Body of pancreas (tissue), 4 donors: ENCODE measurements at regions not wholly inside any gene's neighbourhood (a gene's known extent, or its start where the extent isn't known, plus 50 kb on each side); places are given as distances from the start of the nearest gene placed in this dataset.

Experiments used
- ATAC-seq: fragments of 150-250 bp; one replicate; pipeline ENCODE4 v1.9.1; 2016
- DNase-seq, 4 donors: peaks; one replicate each; pipeline ENCODE4 v3.0.0-alpha.2; 2019
- H3K27ac ChIP-seq, 4 donors: fragments of 200-600 bp; sonication (generic); 1 replicate in 3 of 4; 2 replicates in 1 of 4; pipeline versions ENCODE4 v1.5.1 to v1.6.1; 2016 to 2019; ENCODE audit warnings: mild to moderate bottlenecking in 1 of 4, mixed read lengths in 1 of 4, moderate library complexity in 1 of 4
- H3K27me3 ChIP-seq, 2 donors: fragments of 200-600 bp; sonication (generic); one replicate each; pipeline ENCODE4 v1.6.0; 2016; ENCODE audit warnings: mild to moderate bottlenecking in 1 of 2
- H3K36me3 ChIP-seq, 2 donors: fragments of 200-600 bp; sonication (generic); replicated peaks in 1 of 2; 2 replicates each; pipeline ENCODE4 v1.5.1; 2016; ENCODE audit warnings: low read depth in 2 of 2; ENCODE audit not compliant: insufficient read depth in 1 of 2
- H3K4me1 ChIP-seq: fragments of 200-600 bp; sonication (generic); one replicate; pipeline ENCODE4 v1.6.0; 2016
- H3K4me3 ChIP-seq, 2 donors: fragments of 200-600 bp; sonication (generic); 1 replicate in 1 of 2; 2 replicates in 1 of 2; pipeline ENCODE4 v1.5.1; 2016 to 2019
- H3K9me3 ChIP-seq, 3 donors: fragments of 200-600 bp; sonication (generic); 1 replicate in 2 of 3; 2 replicates in 1 of 3; pipeline ENCODE4 v1.5.1; 2016
- POLR2A ChIP-seq, 3 donors: fragments of 450-650 bp; IDR thresholded peaks; one replicate each; pipeline ENCODE4 v1.6.1; 2016; ENCODE audit warnings: antibody characterized with exemption in 3 of 3, mild to moderate bottlenecking in 2 of 3
- WGBS, 2 donors: methylation state at CpG; one replicate each; pipeline ENCODE4 v1.1.5; 2017; 5-methylcytosine and 5-hydroxymethylcytosine counted together
- intact Hi-C: fragments of 100-400 bp; cut with DNase I; formaldehyde crosslinking; loops from one replicate; pipeline ENCODE4 v1.15.1; 2023
- TF ChIP-seq, protein P1 (sequence below), 7 experiments: fragments of 450-650 bp in 4 of 7; fragments of 200-600 bp in 3 of 7; sonication (generic) in 3 of 7; IDR thresholded peaks; one replicate each; pipeline ENCODE4 v1.5.1; 2016 to 2019; ENCODE audit warnings: antibody characterized with exemption in 7 of 7

- H3K27ac ChIP-seq, result no peak overlapping the region
- H3K27me3 ChIP-seq, result no peaks in the 10 kb centered on the region
- ATAC-seq (no peak), DNase-seq (no peak)
- no peak overlapping the region for H3K4me3 ChIP-seq
- TF ChIP-seq, protein P1, sequence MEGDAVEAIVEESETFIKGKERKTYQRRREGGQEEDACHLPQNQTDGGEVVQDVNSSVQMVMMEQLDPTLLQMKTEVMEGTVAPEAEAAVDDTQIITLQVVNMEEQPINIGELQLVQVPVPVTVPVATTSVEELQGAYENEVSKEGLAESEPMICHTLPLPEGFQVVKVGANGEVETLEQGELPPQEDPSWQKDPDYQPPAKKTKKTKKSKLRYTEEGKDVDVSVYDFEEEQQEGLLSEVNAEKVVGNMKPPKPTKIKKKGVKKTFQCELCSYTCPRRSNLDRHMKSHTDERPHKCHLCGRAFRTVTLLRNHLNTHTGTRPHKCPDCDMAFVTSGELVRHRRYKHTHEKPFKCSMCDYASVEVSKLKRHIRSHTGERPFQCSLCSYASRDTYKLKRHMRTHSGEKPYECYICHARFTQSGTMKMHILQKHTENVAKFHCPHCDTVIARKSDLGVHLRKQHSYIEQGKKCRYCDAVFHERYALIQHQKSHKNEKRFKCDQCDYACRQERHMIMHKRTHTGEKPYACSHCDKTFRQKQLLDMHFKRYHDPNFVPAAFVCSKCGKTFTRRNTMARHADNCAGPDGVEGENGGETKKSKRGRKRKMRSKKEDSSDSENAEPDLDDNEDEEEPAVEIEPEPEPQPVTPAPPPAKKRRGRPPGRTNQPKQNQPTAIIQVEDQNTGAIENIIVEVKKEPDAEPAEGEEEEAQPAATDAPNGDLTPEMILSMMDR (IDR thresholded peaks at IDR 0.05), result no peak
- TF ChIP-seq POLR2A (IDR thresholded peaks at IDR 0.05), result no peak
- H3K4me1 ChIP-seq, result no peaks in the 10 kb centered on the region
- no peaks in the 10 kb centered on the region for H3K36me3 ChIP-seq
- intact Hi-C loops, result loop anchor here (10.0 kb wide), 1 partner anchor 230 kb away; no protein-coding TSS in a partner anchor
- H3K9me3 ChIP-seq, result no peaks in the 10 kb centered on the region
- WGBS, 2 donors, result 38 to 42% methylated on average over 1 of the region's 1 CpG
These were observed 166.1 kb downstream of the SLC28A3 start for GRCh38 chr9:84174486-84174885.

DNA sequence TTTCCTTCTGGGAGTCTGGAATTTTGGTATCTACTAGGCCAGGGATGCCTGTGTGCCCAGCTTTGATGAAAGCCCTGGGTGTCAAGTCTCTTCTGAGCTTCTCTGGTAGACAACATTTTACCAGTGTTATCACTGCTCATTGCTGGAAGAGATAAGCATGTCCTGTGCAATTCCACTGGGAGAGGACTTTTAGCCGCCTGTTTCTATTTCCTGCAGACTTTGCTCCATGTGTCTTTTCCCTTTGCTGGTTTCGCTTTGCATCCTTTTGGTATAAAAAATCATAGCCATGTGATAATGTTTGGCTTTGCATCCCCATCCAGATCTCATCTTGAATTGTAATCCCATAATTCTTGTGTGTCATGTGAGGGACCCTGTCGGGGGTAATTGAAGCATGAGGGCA lies 163.2 kb downstream of the SLC28A3 start:
- ATAC-seq (no peak), DNase-seq (no peak)
- TF ChIP-seq, protein P1 (IDR thresholded peaks at IDR 0.05), result no peak
- TF ChIP-seq POLR2A (IDR thresholded peaks at IDR 0.05), result no peak
- Histone ChIP-seq H3K27ac (no peak overlapping the region), H3K36me3 (no peaks in the 10 kb centered on the region), H3K4me1 (peaks cover 14% of the 10 kb centered on the region), H3K4me3 (no peak overlapping the region), H3K9me3 (no peaks in the 10 kb centered on the region), H3K27me3 (no peaks in the 10 kb centered on the region)
- intact Hi-C loops, result loop anchor here (10.0 kb wide), 1 partner anchor 233 kb away; no protein-coding TSS in a partner anchor
- WGBS, 2 donors, result 77 to 83% methylated on average over 3 of the region's 3 CpGs

DNA sequence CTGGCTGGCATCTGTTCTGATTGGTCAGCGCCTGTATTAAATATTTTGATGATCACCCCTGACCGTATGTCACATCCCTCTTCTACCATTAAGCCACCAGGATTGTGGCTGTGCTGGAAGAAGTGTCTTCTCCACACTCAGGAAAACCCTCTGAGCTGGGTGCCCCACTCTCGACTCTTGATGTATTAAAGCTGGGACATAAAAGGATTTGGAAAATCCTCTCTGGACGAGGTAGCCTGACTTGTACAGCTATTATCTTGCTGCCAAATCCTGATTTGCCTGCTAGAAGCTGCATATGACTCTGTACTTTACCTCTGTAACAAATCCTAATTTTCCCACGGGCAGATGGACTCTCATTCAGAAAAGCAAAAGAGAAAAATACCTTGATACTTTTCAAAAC lies 161.0 kb downstream of the SLC28A3 start:
- intact Hi-C loops, result loop anchor here (10.0 kb wide), 1 partner anchor 235 kb away; no protein-coding TSS in a partner anchor
- no peak overlapping the region for H3K4me3 ChIP-seq

GRCh38 chr9:84187090-84187489 lies 153.5 kb downstream of the SLC28A3 start:
- TF ChIP-seq POLR2A (IDR thresholded peaks at IDR 0.05), result no peak
- TF ChIP-seq, protein P1 (IDR thresholded peaks at IDR 0.05), result no peak
- no peaks in the 10 kb centered on the region for H3K9me3 ChIP-seq
- DNase-seq, result no peak
- peaks cover 4% of the 10 kb centered on the region for H3K4me1 ChIP-seq
- no peak overlapping the region for H3K4me3 ChIP-seq
- intact Hi-C loops, result no loop called here
- no peak for ATAC-seq
- WGBS, 2 donors, result 78 to 85% methylated on average over 5 of the region's 5 CpGs
- H3K27ac ChIP-seq, result no peak overlapping the region
- no peaks in the 10 kb centered on the region for H3K27me3 ChIP-seq
- no peaks in the 10 kb centered on the region for H3K36me3 ChIP-seq

More for the DNA sequence above, 161.0 kb downstream of the SLC28A3 start:
- no peak overlapping the region for H3K27ac ChIP-seq
- 74 to 76% methylated on average over 5 of the region's 5 CpGs for WGBS, 2 donors
- peaks cover 15% of the 10 kb centered on the region for H3K4me1 ChIP-seq
- H3K36me3 ChIP-seq, result no peaks in the 10 kb centered on the region
- no peak for DNase-seq
- H3K27me3 ChIP-seq, result no peaks in the 10 kb centered on the region
- TF ChIP-seq, protein P1 (IDR thresholded peaks at IDR 0.05), result no peak
- no peak for TF ChIP-seq POLR2A (IDR thresholded peaks at IDR 0.05)
- ATAC-seq, result no peak
- no peaks in the 10 kb centered on the region for H3K9me3 ChIP-seq

DNA sequence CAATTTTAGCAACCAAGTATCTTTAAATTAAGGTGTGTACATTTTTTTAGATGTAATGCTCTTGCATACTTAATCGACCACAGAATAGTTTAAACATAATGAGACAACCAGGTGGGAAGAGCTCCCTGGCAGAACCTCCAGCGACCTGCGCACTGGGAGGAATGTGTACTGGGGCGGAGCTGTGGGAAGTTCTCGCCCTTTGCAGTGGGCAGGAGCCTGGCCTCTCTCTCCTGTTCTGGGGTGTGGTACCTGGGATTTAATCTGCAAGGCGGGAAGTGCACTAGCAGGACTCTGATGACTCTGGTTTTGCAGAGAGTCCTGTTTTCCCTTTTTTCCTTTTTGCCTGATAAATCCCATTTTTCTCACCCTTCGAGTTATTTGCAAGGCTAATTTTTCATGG lies 150.7 kb downstream of the SLC28A3 start:
- TF ChIP-seq, protein P1 (IDR thresholded peaks at IDR 0.05), result no peak
- Histone ChIP-seq H3K36me3 (no peaks in the 10 kb centered on the region), H3K27ac (no peak overlapping the region), H3K9me3 (no peaks in the 10 kb centered on the region), H3K27me3 (no peaks in the 10 kb centered on the region), H3K4me1 (no peaks in the 10 kb centered on the region), H3K4me3 (no peak overlapping the region)
- ATAC-seq (no peak), DNase-seq (no peak)
- WGBS, 2 donors, result 52 to 58% methylated on average over 7 of the region's 7 CpGs
- intact Hi-C loops, result no loop called here
